Tibial nerve (tissue), 3 donors: ENCODE measurements at regions not wholly inside any gene's neighbourhood (a gene's known extent, or its start where the extent isn't known, plus 50 kb on each side); places are given as distances from the start of the nearest gene placed in this dataset.
"Not testable (repeated sequence)": the region's sequence is repeated elsewhere in the genome, so short reads cannot be mapped to it uniquely, and the experiment has no call there.

Source experiments
- POLR2A ChIP-seq, 2 donors: fragments of 450-650 bp; IDR thresholded peaks; one replicate each; pipeline ENCODE4 v1.6.1; 2017; ENCODE audit warnings: antibody characterized with exemption in 2 of 2, mild to moderate bottlenecking in 2 of 2, moderate library complexity in 2 of 2
- TF ChIP-seq, protein P1 (sequence below), 5 experiments: fragments of 200-600 bp in 3 of 5; fragments of 450-650 bp in 2 of 5; sonication (generic) in 3 of 5; IDR thresholded peaks; one replicate each; pipeline ENCODE4 v1.5.1; 2016 to 2019; ENCODE audit warnings: antibody characterized with exemption in 5 of 5, mild to moderate bottlenecking in 3 of 5, moderate library complexity in 2 of 5

- not testable (repeated sequence) for TF ChIP-seq POLR2A (IDR thresholded peaks at IDR 0.05)
- TF ChIP-seq, protein P1, sequence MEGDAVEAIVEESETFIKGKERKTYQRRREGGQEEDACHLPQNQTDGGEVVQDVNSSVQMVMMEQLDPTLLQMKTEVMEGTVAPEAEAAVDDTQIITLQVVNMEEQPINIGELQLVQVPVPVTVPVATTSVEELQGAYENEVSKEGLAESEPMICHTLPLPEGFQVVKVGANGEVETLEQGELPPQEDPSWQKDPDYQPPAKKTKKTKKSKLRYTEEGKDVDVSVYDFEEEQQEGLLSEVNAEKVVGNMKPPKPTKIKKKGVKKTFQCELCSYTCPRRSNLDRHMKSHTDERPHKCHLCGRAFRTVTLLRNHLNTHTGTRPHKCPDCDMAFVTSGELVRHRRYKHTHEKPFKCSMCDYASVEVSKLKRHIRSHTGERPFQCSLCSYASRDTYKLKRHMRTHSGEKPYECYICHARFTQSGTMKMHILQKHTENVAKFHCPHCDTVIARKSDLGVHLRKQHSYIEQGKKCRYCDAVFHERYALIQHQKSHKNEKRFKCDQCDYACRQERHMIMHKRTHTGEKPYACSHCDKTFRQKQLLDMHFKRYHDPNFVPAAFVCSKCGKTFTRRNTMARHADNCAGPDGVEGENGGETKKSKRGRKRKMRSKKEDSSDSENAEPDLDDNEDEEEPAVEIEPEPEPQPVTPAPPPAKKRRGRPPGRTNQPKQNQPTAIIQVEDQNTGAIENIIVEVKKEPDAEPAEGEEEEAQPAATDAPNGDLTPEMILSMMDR (IDR thresholded peaks at IDR 0.05), result not testable (repeated sequence)
These were observed 3943.8 kb upstream of the OR11H1 start for GRCh38 chr22:11584231-11584630.
